H1 (cell line): ENCODE measurements at regions not wholly inside any gene's neighbourhood (a gene's known extent, or its start where the extent isn't known, plus 50 kb on each side); places are given as distances from the start of the nearest gene placed in this dataset.

Source experiments
- CTCF ChIA-PET: fragments of 300-600 bp; sonication (Branson Sonifier 250); formaldehyde crosslinking; loops from one replicate; lab custom pipeline; 2021; ENCODE audit not compliant: partially characterized antibody; lab: Charles Lee
- POLR2A ChIA-PET: fragments of 300-600 bp; sonication (Branson Sonifier 250); formaldehyde crosslinking; loops from one replicate; lab custom pipeline; 2021; ENCODE audit warnings: inconsistent platforms; ENCODE audit not compliant: partially characterized antibody; lab: Charles Lee
- DNase-seq, 2 experiments: peaks; one replicate each; pipeline versions ENCODE4 v3.0.0 to v3.0.0-alpha.2; 2010 to 2022; ENCODE audit warnings: low spot score in 2 of 2, low read depth in 1 of 2, mixed read lengths in 1 of 2
- FAIRE-seq: peaks from 2 replicates; lab custom pipeline; 2011; peaks lifted over from hg19 to GRCh38; lab: Jason Lieb, UNC
- H2AFZ ChIP-seq: 2 replicates; pipeline ENCODE4 v1.8.1; 2012; ENCODE audit warnings: low read length, inconsistent platforms
- H2AK5ac ChIP-seq: 2 replicates; pipeline ENCODE4 v1.6.1; 2013; ENCODE audit warnings: low read depth, low read length
- H2BK120ac ChIP-seq: replicated peaks from 2 replicates; pipeline ENCODE3; 2013; ENCODE audit warnings: low read depth, low read length, inconsistent platforms
- H2BK12ac ChIP-seq: 2 replicates; pipeline ENCODE4 v1.6.1; 2013; ENCODE audit warnings: low read depth, low read length
- H2BK15ac ChIP-seq: 2 replicates; pipeline ENCODE4 v1.6.1; 2013; ENCODE audit warnings: low read length
- H2BK20ac ChIP-seq: 2 replicates; pipeline ENCODE4 v1.6.1; 2013; ENCODE audit warnings: low read length
- H2BK5ac ChIP-seq: 2 replicates; pipeline ENCODE4 v1.6.1; 2013; ENCODE audit warnings: low read depth, low read length
- H3K14ac ChIP-seq: 2 replicates; pipeline ENCODE4 v1.6.1; 2013; ENCODE audit warnings: inconsistent platforms; ENCODE audit not compliant: insufficient read length
- H3K18ac ChIP-seq: 2 replicates; pipeline ENCODE4 v1.6.1; 2013; ENCODE audit warnings: low read length; ENCODE audit errors: extremely low read depth
- H3K23ac ChIP-seq: 2 replicates; pipeline ENCODE4 v1.6.1; 2013; ENCODE audit warnings: inconsistent platforms; ENCODE audit not compliant: insufficient read length
- H3K23me2 ChIP-seq: 2 replicates; pipeline ENCODE4 v1.6.1; 2013; ENCODE audit warnings: low read depth, low read length
- H3K27ac ChIP-seq: 2 replicates; pipeline ENCODE4 v1.6.1; 2011; ENCODE audit warnings: low read depth, low read length, inconsistent platforms
- H3K27me3 ChIP-seq, 4 experiments: replicated peaks in 1 of 4; 1 replicate in 1 of 4; 2 replicates in 3 of 4; pipeline versions ENCODE4 v1.6.1 to v1.8.1; 2011 to 2013; ENCODE audit warnings: low read length in 3 of 4, mild to moderate bottlenecking in 3 of 4, inconsistent platforms in 2 of 4, mixed read lengths in 2 of 4, moderate library complexity in 1 of 4; ENCODE audit not compliant: control insufficient read depth in 3 of 4, insufficient read depth in 3 of 4; ENCODE audit errors: extremely low read depth in 1 of 4
- H3K36me3 ChIP-seq, 4 experiments: 2 replicates each; pipeline versions ENCODE4 v1.6.1 to v1.8.1; 2011 to 2013; ENCODE audit warnings: mild to moderate bottlenecking in 4 of 4, low read length in 3 of 4, moderate library complexity in 2 of 4, control low read depth in 1 of 4, inconsistent platforms in 1 of 4; ENCODE audit not compliant: insufficient read depth in 4 of 4, control insufficient read depth in 2 of 4
- H3K4ac ChIP-seq: replicated peaks from 2 replicates; pipeline ENCODE3; 2013; ENCODE audit warnings: low read length, low read depth, mixed read lengths, inconsistent platforms; ENCODE audit not compliant: insufficient read length
- H3K4me1 ChIP-seq, 4 experiments: replicated peaks in 1 of 4; 1 replicate in 1 of 4; 2 replicates in 3 of 4; pipeline versions ENCODE4 v1.6.1 to v1.8.1; 2011 to 2013; ENCODE audit warnings: low read length in 3 of 4, inconsistent platforms in 2 of 4, mixed read lengths in 1 of 4; ENCODE audit not compliant: insufficient read depth in 4 of 4, control insufficient read depth in 3 of 4
- H3K4me2 ChIP-seq, 2 experiments: 2 replicates each; pipeline versions ENCODE4 v1.6.1 to v1.8.1; 2011 to 2013; ENCODE audit warnings: low read depth in 2 of 2, low read length in 2 of 2, control low read depth in 1 of 2, inconsistent platforms in 1 of 2, mild to moderate bottlenecking in 1 of 2; ENCODE audit not compliant: insufficient read depth in 1 of 2
- H3K4me3 ChIP-seq, 4 experiments: fragments of 200-600, 300-600 bp in 1 of 4; sonication (generic), shearing (Covaris generic), sonication (Bioruptor Twin) in 1 of 4; 2 replicates each; pipeline versions ENCODE4 v1.5.1 to v1.8.1; 2011 to 2016; ENCODE audit warnings: low read length in 4 of 4, low read depth in 3 of 4, control low read depth in 2 of 4, inconsistent platforms in 2 of 4, mild to moderate bottlenecking in 2 of 4, mixed read lengths in 1 of 4, moderate library complexity in 1 of 4; ENCODE audit not compliant: insufficient read depth in 2 of 4; ENCODE audit errors: extremely low read depth in 1 of 4
- H3K56ac ChIP-seq: replicated peaks from 2 replicates; pipeline ENCODE3; 2013; ENCODE audit warnings: low read depth, mild to moderate bottlenecking, mixed read lengths, low read length, inconsistent platforms; ENCODE audit not compliant: insufficient read length
- H3K79me1 ChIP-seq: 2 replicates; pipeline ENCODE4 v1.6.1; 2013; ENCODE audit warnings: low read depth, low read length, control low read depth
- H3K79me2 ChIP-seq, 2 experiments: 2 replicates each; pipeline versions ENCODE4 v1.6.1 to v1.8.1; 2012 to 2013; ENCODE audit warnings: low read length in 2 of 2, mild to moderate bottlenecking in 2 of 2, inconsistent platforms in 1 of 2; ENCODE audit not compliant: insufficient read depth in 2 of 2, control insufficient read depth in 1 of 2
- H3K9ac ChIP-seq, 4 experiments: replicated peaks in 1 of 4; 1 replicate in 1 of 4; 2 replicates in 3 of 4; pipeline versions ENCODE4 v1.6.1 to v1.8.1; 2011 to 2013; ENCODE audit warnings: low read depth in 3 of 4, low read length in 3 of 4, control low read depth in 2 of 4, mild to moderate bottlenecking in 2 of 4, moderate library complexity in 2 of 4, inconsistent platforms in 1 of 4; ENCODE audit errors: extremely low read depth in 1 of 4
- H3K9me3 ChIP-seq, 2 experiments: 2 replicates each; pipeline versions ENCODE4 v1.6.1 to v1.8.1; 2012 to 2013; ENCODE audit warnings: mild to moderate bottlenecking in 2 of 2, moderate library complexity in 2 of 2, control low read depth in 1 of 2, inconsistent platforms in 1 of 2, low read depth in 1 of 2, low read length in 1 of 2, mixed read lengths in 1 of 2; ENCODE audit not compliant: insufficient read depth in 2 of 2
- H4K20me1 ChIP-seq, 2 experiments: replicated peaks in 1 of 2; 2 replicates each; pipeline versions ENCODE3 to v1.8.1; 2011 to 2013; ENCODE audit warnings: inconsistent platforms in 2 of 2, low read length in 2 of 2, mild to moderate bottlenecking in 1 of 2; ENCODE audit not compliant: insufficient read depth in 2 of 2, control insufficient read depth in 1 of 2
- H4K5ac ChIP-seq: 2 replicates; pipeline ENCODE4 v1.6.1; 2013; ENCODE audit warnings: low read length, low read depth, mixed read lengths, inconsistent platforms; ENCODE audit not compliant: insufficient read length
- H4K8ac ChIP-seq: 2 replicates; pipeline ENCODE4 v1.8.0; 2013; ENCODE audit warnings: mild to moderate bottlenecking, moderate library complexity, low read length, inconsistent platforms; ENCODE audit not compliant: insufficient read depth; ENCODE audit errors: extremely low read depth
- H4K91ac ChIP-seq: replicated peaks from 2 replicates; pipeline ENCODE3; 2013; ENCODE audit warnings: low read length, mixed read lengths, inconsistent platforms; ENCODE audit not compliant: insufficient read length
- BRCA1 ChIP-seq: IDR thresholded peaks from 2 replicates; pipeline ENCODE4 v1.6.1; 2012; ENCODE audit warnings: low read depth, low read length, improper control_type of control experiment
- TCF12 ChIP-seq: IDR thresholded peaks from 2 replicates; pipeline ENCODE4 v1.6.1; 2011; ENCODE audit warnings: low read depth, mild to moderate bottlenecking, low read length
- WGBS, 2 experiments: shearing (Covaris generic) in 1 of 2; methylation state at CpG; one replicate each; pipeline versions ENCODE4 v1.1.6 to v1.1.7; 2013 to 2015; ENCODE audit warnings: low lambda C conversion rate in 2 of 2, mixed read lengths in 2 of 2, inconsistent platforms in 1 of 2, low coverage in 1 of 2, missing lambda C conversion rate in 1 of 2; ENCODE audit not compliant: insufficient replicate concordance in 2 of 2, insufficient coverage in 1 of 2, insufficient read length in 1 of 2; ENCODE audit errors: extremely low coverage in 1 of 2, missing lambda C conversion rate in 1 of 2; 5-methylcytosine and 5-hydroxymethylcytosine counted together

- no peaks in the 10 kb centered on the region for H3K23me2 ChIP-seq
- ChIA-PET CTCF (interaction anchor here (1.7 kb wide), 1 partner anchor 8 kb away, joined by 3 read pairs; no protein-coding TSS in a partner anchor), POLR2A (no interaction called here)
- no peaks in the 10 kb centered on the region for H3K27me3 ChIP-seq
- no peak overlapping the region for H2AK5ac ChIP-seq
- H4K91ac ChIP-seq, result peak overlapping the region; percentile 52
- H3K79me1 ChIP-seq, result no peaks in the 10 kb centered on the region
- peak overlapping the region; percentile 82; the same call in 1 of the 2 replicates for H2BK5ac ChIP-seq
- WGBS, 2 experiments, result 41% methylated on average over 8 of the region's 8 CpGs; no CpG with 5 or more reads in 1 of the 2 experiments
- H3K23ac ChIP-seq, result no peak overlapping the region
- no peak overlapping the region; the same call in 1 of the 2 replicates for H4K8ac ChIP-seq
- H3K27ac ChIP-seq, result 0 out of 2 replicates have a peak overlapping the region, but pooled peaks have one; percentile 15
- peaks cover 0 to 8% (median 4%) of the 10 kb centered on the region in 4 experiments; a peak in 4 of 7 replicates for H3K4me1 ChIP-seq
- H2BK20ac ChIP-seq, result peak overlapping the region; percentile 84; the same call in 1 of the 2 replicates
- no peak overlapping the region for H3K9ac ChIP-seq
- H3K18ac ChIP-seq, result peak overlapping the region; percentile 62
- FAIRE-seq (no peak), DNase-seq (peak in 1 of 2 experiments; percentile 54)
- no peak overlapping the region for H3K56ac ChIP-seq
- no peak overlapping the region for H3K4me3 ChIP-seq
- 0 out of 2 replicates have a peak overlapping the region, but pooled peaks have one; percentile 16 for H2AFZ ChIP-seq
- 0 out of 4 replicates have a peak, but pooled peaks cover 0 to 7% of the 10 kb centered on the region in 2 experiments for H3K9me3 ChIP-seq
- no peaks in the 10 kb centered on the region for H4K20me1 ChIP-seq
- H3K79me2 ChIP-seq, result no peaks in the 10 kb centered on the region
- no peak overlapping the region for H2BK12ac ChIP-seq
- H3K4ac ChIP-seq, result no peak overlapping the region
- H2BK120ac ChIP-seq, result no peak overlapping the region
- H2BK15ac ChIP-seq, result no peak overlapping the region
- H4K5ac ChIP-seq, result peak overlapping the region; percentile 38
- H3K36me3 ChIP-seq, result no peaks in the 10 kb centered on the region
- H3K14ac ChIP-seq, result no peak overlapping the region
- H3K4me2 ChIP-seq, result peak overlapping the region; percentile 7 to 50; a peak in 3 of 4 replicates
- no peak for TF ChIP-seq BRCA1
- 0 out of 2 replicates have a peak, but pooled peaks have one; percentile 24 for TF ChIP-seq TCF12
Measured at GRCh38 chr2:22970284-22970975, 414.5 kb upstream of the KLHL29 start.
